ENCODE measurements at regions not wholly inside any gene's neighbourhood (a gene's known extent, or its start where the extent isn't known, plus 50 kb on each side); places are given as distances from the start of the nearest gene placed in this dataset.
A peak's percentile ranks its signal among the peaks of the same experiment; 100 is the strongest.

- Histone ChIP-seq H2AFZ (ENCODE audit: low read depth) (no peak overlapping the region), H3K4me3 (IDR thresholded peaks at IDR 0.05; ENCODE audit: insufficient read depth, low read depth, low read length) (no peak overlapping the region), H3K36me3 (ENCODE audit: insufficient read depth) (no peaks in the 10 kb centered on the region), H3K4me2 (no peak overlapping the region), H3K27me3 (ENCODE audit: insufficient read depth, low read depth) (no peaks in the 10 kb centered on the region), H3K27ac (no peak overlapping the region), H3K4me1 (ENCODE audit: low read depth, poor library complexity, severe bottlenecking) (no peaks in the 10 kb centered on the region), H3K9ac (no peak overlapping the region), H3K79me2 (ENCODE audit: insufficient read depth, low read depth) (no peaks in the 10 kb centered on the region), H4K20me1 (ENCODE audit: insufficient read depth) (no peaks in the 10 kb centered on the region)
- TF ChIP-seq, protein P1, sequence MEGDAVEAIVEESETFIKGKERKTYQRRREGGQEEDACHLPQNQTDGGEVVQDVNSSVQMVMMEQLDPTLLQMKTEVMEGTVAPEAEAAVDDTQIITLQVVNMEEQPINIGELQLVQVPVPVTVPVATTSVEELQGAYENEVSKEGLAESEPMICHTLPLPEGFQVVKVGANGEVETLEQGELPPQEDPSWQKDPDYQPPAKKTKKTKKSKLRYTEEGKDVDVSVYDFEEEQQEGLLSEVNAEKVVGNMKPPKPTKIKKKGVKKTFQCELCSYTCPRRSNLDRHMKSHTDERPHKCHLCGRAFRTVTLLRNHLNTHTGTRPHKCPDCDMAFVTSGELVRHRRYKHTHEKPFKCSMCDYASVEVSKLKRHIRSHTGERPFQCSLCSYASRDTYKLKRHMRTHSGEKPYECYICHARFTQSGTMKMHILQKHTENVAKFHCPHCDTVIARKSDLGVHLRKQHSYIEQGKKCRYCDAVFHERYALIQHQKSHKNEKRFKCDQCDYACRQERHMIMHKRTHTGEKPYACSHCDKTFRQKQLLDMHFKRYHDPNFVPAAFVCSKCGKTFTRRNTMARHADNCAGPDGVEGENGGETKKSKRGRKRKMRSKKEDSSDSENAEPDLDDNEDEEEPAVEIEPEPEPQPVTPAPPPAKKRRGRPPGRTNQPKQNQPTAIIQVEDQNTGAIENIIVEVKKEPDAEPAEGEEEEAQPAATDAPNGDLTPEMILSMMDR (conservative IDR thresholded peaks at IDR 0.05; ENCODE audit: low read depth, low read length), result no peak
These were observed 58.2 kb upstream of the DRD2 start for GRCh38 chr11:113533425-113533698.

- Histone ChIP-seq H4K20me1 (ENCODE audit: insufficient read depth) (no peaks in the 10 kb centered on the region), H2AFZ (ENCODE audit: low read depth) (peak overlapping the region; percentile 19; the same call in 1 of the 2 replicates), H3K36me3 (ENCODE audit: insufficient read depth) (no peaks in the 10 kb centered on the region), H3K27ac (no peak overlapping the region), H3K4me3 (IDR thresholded peaks at IDR 0.05; ENCODE audit: insufficient read depth, low read depth, low read length) (no peak overlapping the region), H3K9ac (no peak overlapping the region), H3K4me1 (ENCODE audit: low read depth, poor library complexity, severe bottlenecking) (no peaks in the 10 kb centered on the region), H3K4me2 (no peak overlapping the region; the same call in 1 of the 2 replicates), H3K27me3 (ENCODE audit: insufficient read depth, low read depth) (no peaks in the 10 kb centered on the region), H3K79me2 (ENCODE audit: insufficient read depth, low read depth) (no peaks in the 10 kb centered on the region)
- TF ChIP-seq, protein P1 (conservative IDR thresholded peaks at IDR 0.05; ENCODE audit: low read depth, low read length), result peak; percentile 70
These were observed 57.7 kb upstream of the DRD2 start for GRCh38 chr11:113532697-113533424.

DNA sequence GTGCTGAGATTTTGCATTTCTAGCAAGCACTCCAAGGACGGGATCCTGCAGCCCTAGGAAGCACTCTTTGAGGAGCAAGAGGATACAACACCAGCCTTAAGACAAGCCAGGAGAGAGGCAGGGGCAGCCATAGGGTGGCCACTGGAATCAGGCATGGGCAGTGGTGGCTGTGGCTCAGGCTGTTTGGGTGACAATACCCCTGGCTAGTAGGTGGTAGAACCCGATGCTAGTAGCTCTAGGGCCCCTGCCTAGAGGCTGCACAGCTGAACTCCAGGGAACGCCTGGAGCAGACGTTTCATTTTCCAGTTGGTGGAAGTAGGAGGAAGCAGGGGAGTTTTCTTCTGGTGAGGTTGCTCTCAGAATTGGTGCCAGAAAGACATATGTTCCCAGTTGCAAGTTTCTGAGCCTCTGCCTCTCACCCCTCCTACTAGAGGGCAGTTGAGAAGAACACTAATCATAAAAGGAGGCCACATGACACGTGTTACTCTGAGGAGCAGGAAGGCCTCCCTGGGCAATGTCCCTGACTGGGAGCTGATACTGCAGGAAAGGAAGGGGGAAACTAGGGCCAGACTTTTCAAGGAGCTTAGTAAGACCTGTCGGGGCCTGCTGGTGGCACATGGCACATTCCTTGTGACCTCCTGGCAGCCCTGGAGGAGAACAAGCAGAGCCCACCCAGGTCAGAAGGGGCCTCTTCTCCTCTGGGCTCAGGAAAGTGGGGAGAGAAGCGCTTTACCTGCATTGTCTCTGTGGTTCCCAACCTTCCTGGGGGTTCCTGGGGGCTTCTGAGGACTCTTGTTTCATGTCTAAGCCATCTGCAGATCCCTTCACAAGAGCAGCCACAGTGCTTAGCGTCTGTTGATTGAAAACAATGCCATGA is 56.6 kb upstream of the DRD2 start:
- H3K36me3 ChIP-seq (ENCODE audit: insufficient read depth), result no peaks in the 10 kb centered on the region
- no peaks in the 10 kb centered on the region for H3K79me2 ChIP-seq (ENCODE audit: insufficient read depth, low read depth)
- H3K9ac ChIP-seq, result no peak overlapping the region
- no peaks in the 10 kb centered on the region for H4K20me1 ChIP-seq (ENCODE audit: insufficient read depth)
- no peak overlapping the region for H3K4me2 ChIP-seq
- H3K27ac ChIP-seq, result no peak overlapping the region
- H3K4me3 ChIP-seq (IDR thresholded peaks at IDR 0.05; ENCODE audit: insufficient read depth, low read depth, low read length), result no peak overlapping the region
- no peak overlapping the region for H2AFZ ChIP-seq (ENCODE audit: low read depth)
- no peaks in the 10 kb centered on the region for H3K4me1 ChIP-seq (ENCODE audit: low read depth, poor library complexity, severe bottlenecking)
- no peaks in the 10 kb centered on the region for H3K27me3 ChIP-seq (ENCODE audit: insufficient read depth, low read depth)
- TF ChIP-seq, protein P1 (conservative IDR thresholded peaks at IDR 0.05; ENCODE audit: low read depth, low read length), result no peak

GRCh38 chr11:113531083-113531482 is 55.9 kb upstream of the DRD2 start:
- no peaks in the 10 kb centered on the region for H3K27me3 ChIP-seq (ENCODE audit: insufficient read depth, low read depth)

More at GRCh38 chr11:113531083-113531482, 55.9 kb upstream of the DRD2 start:
- Histone ChIP-seq H3K4me2 (no peak overlapping the region), H3K27ac (no peak overlapping the region), H3K9ac (no peak overlapping the region), H3K79me2 (ENCODE audit: insufficient read depth, low read depth) (no peaks in the 10 kb centered on the region), H4K20me1 (ENCODE audit: insufficient read depth) (no peaks in the 10 kb centered on the region), H3K4me3 (IDR thresholded peaks at IDR 0.05; ENCODE audit: insufficient read depth, low read depth, low read length) (no peak overlapping the region), H3K4me1 (ENCODE audit: low read depth, poor library complexity, severe bottlenecking) (no peaks in the 10 kb centered on the region), H3K36me3 (ENCODE audit: insufficient read depth) (no peaks in the 10 kb centered on the region), H2AFZ (ENCODE audit: low read depth) (no peak overlapping the region)
- TF ChIP-seq, protein P1 (conservative IDR thresholded peaks at IDR 0.05; ENCODE audit: low read depth, low read length), result no peak
